GM21825 (cell line): ENCODE measurements at regions not wholly inside any gene's neighbourhood (a gene's known extent, or its start where the extent isn't known, plus 50 kb on each side); places are given as distances from the start of the nearest gene placed in this dataset.

ENCODE experiments used
- ATAC-seq: cut with Tn5 transposase; IDR thresholded peaks from one replicate; pipeline ENCODE4 v1.9.1; 2021; ENCODE audit warnings: mild to moderate bottlenecking, moderate library complexity; ENCODE audit not compliant: unreplicated experiment

GRCh38 chr7:26916336-26916735, 51.9 kb upstream of the SKAP2 start:
- no peak for ATAC-seq
